Activated CD4-positive, alpha-beta T cell treated with anti-CD3 and anti-CD28 coated beads for 48 hours (primary cell): ENCODE measurements at regions not wholly inside any gene's neighbourhood (a gene's known extent, or its start where the extent isn't known, plus 50 kb on each side); places are given as distances from the start of the nearest gene placed in this dataset.

ENCODE experiments used
- DNase-seq: peaks from one replicate; pipeline ENCODE4 v3.0.0-alpha.2; 2020

- DNase-seq, result no peak
Measured at GRCh38 chr2:16268301-16269000, 328.1 kb downstream of the MYCN start.

- no peak for DNase-seq
Measured at GRCh38 chr2:16266571-16266970, 326.2 kb downstream of the MYCN start.

GRCh38 chr2:16264931-16265540 lies 324.7 kb downstream of the MYCN start:
- no peak for DNase-seq

GRCh38 chr2:16264491-16264890 lies 324.1 kb downstream of the MYCN start:
- DNase-seq, result no peak

DNA sequence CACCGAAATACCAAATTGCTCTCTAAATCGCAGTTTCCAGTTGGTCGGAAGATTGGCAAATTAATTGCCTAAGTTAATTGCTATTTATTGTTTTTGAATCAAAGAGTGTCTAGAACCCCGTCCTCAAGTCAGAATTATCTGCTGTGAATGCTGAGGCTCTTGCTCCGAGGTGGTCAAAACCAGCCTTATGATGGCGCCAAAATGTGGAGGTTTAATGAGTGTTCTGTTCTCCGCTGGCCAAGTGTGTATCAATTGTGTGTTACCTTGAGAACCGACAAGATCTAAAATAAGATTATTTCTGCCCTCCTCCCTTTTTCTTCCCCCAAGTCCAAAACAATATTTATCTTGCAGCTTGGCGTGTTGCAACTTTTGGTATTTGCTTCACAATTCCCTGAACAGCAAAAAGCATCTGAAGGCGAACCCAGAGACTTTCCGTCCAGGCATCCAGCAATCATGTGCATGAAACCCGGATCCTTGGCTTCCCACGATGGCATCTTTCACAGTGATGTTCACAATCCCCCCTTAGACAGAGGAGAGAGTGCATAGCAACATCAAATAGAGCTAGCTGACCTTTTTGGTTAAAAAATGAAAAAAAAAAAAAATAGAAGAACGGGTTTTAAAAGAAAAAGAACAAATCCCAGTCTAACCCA lies 323.0 kb downstream of the MYCN start:
- DNase-seq, result no peak

DNA sequence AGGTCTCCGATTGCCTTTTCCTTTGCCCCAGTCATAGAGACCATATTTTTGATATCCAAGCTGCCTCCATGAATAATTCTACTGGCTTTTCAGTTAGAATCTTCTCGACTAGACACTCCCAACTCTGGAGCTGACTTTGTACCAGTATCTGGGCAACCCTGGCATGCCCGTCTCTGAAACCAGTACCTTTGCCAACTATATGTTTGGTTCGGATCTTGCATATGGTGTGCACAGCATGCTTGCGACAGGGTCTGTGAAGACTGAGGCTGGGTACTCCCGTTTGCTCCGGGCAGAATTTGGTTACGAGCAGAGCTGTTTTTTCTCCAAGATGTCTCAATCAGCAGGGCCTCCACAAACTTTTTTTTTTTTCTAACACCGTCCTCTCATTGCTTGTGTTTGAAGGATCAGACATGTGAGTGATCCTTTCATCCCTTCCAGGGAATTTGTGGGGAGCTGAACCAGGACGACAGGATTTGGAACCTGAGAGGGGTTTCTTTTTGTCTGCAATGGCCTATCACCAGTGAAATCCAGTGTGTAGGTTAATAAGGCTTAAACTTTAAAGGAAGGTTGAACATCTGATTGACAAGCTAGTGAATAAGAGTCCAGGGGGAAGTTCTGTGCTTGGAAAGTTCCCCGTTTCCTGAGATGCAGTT lies 322.3 kb downstream of the MYCN start:
- no peak for DNase-seq

GRCh38 chr2:16261791-16262190 lies 321.4 kb downstream of the MYCN start:
- no peak for DNase-seq

DNA sequence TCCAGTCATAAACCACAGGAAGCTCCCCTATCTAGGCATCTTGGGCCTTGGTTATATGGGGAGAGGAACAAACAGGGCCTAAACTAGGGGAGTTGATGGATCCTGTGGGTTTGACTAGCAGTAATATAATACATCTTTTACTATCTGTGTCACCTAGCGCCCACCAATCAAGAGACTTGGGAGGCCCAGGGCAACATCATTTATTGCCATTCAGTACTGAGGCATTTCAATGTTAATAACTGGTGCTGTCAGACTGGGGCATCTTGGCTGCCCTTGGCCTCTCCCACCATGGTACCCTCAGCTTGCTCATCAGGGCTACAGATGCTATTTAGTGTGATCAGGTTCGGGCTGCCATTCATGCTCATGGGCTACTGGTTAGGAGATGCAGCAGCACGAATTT lies 320.7 kb downstream of the MYCN start:
- DNase-seq, result no peak

DNA sequence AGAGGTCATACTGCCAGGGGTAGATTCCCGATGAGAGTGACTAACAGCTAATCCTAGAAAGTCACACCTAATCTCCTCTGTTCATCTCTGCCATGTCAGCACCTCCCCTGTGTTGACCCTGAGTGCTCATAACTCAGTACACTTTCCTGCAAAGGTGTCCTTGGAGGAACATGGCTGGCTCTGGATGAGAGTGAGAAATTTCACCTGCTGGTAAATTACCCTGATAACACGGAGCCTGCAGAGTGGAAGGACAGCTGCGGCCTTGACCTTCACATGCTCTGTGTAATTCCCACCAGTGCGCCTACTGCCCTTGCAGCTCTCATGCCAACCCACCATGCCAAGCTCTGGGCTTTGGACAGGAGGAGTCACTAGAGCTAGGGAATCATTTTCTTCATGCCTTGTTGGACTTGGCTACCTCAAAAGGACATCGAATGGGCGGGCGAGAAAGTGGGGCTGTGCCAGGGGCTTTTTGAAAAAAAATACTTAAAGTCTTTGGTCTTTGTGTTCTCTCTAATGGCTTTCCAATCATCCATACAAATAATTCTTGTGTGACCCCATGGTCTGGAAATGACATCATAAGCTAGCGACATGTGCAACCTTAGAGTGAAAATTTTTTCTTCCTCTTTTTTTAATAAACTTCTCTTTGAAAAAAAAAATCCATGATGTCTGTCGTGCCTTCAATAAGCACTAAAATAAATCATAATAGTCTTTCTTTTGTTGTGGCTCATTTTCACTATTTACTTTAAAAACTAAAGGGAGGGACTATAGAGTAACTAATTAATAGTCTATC lies 319.9 kb downstream of the MYCN start:
- no peak for DNase-seq

DNA sequence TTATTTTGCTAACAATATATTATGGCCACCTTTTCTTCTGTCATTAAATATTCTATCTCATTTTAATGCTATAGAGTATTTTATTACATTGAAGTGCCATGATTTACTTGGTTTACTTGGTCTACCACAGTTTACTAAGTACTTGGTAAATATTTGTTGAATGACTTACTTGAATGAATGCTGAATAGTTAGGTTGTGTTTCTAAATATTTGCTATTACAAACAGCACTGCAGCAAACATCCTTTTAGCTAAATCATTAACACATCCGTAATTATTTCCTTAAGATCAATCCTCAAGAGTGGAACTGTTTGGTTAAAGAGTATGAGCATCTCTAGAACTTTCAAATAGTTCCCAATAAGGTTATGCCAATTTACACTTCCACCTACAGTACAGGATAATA lies 318.7 kb downstream of the MYCN start:
- no peak for DNase-seq

- DNase-seq, result no peak
Measured at GRCh38 chr2:16258350-16258749, 318.0 kb downstream of the MYCN start.

- no peak for DNase-seq
Measured at GRCh38 chr2:16257322-16258028, 317.1 kb downstream of the MYCN start.

- DNase-seq, result no peak
Measured at GRCh38 chr2:16256601-16257321, 316.4 kb downstream of the MYCN start.

DNA sequence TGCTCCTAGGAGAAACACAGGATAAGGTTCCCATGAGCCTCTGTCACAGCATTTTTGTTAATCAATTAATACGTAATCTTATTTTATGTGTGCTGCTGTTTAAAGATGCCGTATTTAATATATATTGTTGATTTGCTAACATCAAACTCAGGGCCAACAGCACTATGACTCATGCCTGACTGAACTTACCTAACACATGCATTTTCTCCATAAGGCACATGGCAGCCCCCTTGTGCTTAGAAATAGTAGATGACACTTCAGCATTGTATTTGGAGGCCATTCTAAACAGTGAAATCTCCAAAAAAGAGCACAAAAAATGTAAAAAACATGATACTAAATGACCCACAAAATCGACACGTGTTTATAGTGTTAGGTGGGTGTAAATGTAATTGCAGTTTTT lies 314.8 kb downstream of the MYCN start:
- DNase-seq, result no peak

DNA sequence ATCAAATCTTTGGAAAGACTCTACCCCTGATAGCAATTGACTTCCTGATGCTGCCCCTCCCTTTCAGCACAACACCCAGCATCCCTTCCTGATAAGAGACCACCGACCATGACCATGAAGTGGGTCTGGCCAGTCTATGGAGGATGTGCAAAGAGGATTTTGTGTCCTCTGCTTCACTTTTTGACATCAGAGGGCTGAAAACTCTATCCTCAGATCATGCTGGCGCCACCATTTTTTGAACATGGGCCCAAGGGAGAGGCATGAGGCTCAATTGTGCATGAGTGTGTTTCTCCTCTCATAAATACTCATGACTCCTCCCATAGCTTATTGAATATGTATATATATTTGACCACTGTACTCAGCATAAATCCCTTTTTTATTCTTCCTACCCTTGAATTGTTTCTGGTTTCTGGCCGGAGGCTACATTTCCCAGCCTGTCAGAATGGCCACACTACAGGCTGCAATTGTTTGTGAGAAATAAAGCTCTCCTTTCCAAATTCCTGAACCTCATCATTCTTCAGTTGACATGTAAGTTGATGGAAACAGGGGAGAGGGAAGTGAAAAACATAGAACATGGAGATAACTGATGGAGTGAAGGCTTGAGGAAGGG lies 314.1 kb downstream of the MYCN start:
- DNase-seq, result no peak

- no peak for DNase-seq
Measured at GRCh38 chr2:16253291-16253690, 312.9 kb downstream of the MYCN start.

DNA sequence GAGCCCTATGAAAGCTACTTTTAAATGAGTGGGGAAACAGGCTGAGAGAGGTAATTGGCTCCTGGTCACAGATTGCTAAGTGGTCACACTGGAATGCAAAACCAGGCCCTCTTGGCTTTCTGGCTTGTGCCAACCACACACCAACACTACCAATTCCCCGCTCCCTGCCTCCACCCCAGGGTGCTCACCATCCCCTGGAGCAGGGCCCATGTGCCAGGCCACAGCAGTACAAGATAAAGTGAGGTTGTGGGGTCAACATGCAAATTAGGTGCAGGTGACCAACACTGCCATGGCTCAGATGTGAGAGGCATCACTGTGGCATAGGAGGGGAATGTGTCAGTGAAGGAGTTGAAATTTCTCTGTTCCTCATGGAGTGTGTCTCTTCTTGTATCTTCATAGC lies 312.5 kb downstream of the MYCN start:
- no peak for DNase-seq

DNA sequence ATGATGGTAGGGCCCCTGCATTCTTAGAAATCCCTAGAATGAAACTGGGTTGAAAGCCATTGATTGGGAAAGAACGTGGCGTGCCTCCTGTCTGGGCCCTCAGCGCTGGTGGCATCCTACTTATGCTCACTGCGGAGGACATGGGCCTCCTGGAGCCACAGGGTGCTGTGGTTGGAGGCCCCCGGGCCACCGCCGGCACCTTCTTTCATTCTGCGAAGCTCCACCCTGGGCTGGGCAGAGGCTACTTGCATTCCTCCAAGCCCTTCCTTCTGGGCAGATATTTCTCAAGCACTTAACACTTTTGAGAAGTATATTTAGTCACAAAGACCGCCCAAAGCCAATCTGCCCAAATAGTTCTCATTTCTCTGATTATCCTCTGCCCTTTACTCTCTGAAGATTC lies 311.9 kb downstream of the MYCN start:
- DNase-seq, result no peak

DNA sequence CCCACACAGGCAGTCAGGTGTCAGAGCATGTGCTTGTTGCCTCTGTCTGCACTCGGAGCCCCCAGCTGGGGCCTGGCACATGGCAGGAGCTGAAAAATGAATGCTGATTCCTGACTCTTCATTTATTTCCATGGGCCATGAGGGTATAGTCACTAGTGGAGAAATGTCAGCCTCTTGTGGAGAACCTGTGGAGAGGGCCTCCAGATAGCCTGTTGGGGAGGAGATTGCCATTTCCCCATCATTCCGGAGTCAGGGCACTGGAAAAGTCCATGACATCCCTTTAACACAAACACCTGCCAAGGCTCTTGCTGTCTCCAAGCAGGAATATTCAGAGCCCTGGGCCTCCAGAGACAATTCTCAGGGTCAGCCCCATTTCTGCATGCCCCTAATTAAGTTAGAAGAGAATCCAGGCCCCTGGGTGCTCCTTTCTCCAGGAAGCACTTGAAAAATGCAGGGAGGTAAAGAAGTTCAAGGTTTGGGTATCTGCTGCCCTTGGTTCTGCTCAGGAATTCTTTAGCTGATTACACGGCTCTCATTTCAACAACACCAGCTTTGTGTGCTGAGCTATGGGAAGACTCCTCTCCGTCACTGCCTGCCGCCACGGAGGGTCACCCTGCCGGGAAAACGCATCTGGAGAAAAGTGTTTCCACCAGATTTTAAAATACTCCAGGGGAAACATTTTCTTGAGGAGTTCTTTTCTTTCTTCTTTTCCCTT lies 311.3 kb downstream of the MYCN start:
- no peak for DNase-seq

- no peak for DNase-seq
Measured at GRCh38 chr2:16250886-16251285, 310.5 kb downstream of the MYCN start.

DNA sequence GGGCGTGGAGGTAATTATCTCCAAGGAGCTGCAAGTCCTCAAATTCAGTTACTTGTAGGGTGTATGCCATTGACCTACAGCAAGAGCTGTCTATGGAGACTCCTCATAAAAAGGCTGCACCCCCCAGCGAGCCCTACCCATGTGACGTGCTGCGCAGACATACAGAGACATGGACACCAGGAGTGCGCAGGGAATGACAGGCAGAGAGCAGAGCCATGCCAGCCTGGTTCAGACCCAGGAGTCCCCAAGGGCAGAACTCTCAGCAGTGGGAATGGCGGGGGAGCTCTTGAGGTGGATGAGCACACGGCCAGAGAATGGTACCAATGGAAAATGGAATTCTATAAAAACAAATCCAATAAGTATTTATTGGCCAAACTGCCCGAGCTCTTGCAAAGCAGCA lies 310.1 kb downstream of the MYCN start:
- DNase-seq, result no peak
